RWPE1 (cell line): ENCODE measurements at regions not wholly inside any gene's neighbourhood (a gene's known extent, or its start where the extent isn't known, plus 50 kb on each side); places are given as distances from the start of the nearest gene placed in this dataset.

Experiments
- CTCF ChIA-PET: fragments of 350-600 bp; sonication (Branson Sonifier 250); formaldehyde crosslinking; extraction: SDS; loops from one replicate; lab custom pipeline; 2021; lab: Yijun Ruan, JAX
- POLR2A ChIA-PET: fragments of 400-600 bp; formaldehyde crosslinking; extraction: SDS; loops from one replicate; lab custom pipeline; 2020; ENCODE audit warnings: antibody characterized with exemption; ENCODE audit not compliant: low non-redundant PET; lab: Yijun Ruan, JAX
- DNase-seq: peaks from one replicate; pipeline ENCODE4 v3.0.0; 2012; ENCODE audit warnings: low spot score
- H3K27ac ChIP-seq: fragments of 450-650 bp; 2 replicates; pipeline ENCODE4 v1.5.1; 2017
- TF ChIP-seq, protein P1 (sequence below): fragments of 450-650 bp; conservative IDR thresholded peaks from 2 replicates; pipeline ENCODE4 v1.5.1; 2017; ENCODE audit warnings: low read depth, mild to moderate bottlenecking

DNA sequence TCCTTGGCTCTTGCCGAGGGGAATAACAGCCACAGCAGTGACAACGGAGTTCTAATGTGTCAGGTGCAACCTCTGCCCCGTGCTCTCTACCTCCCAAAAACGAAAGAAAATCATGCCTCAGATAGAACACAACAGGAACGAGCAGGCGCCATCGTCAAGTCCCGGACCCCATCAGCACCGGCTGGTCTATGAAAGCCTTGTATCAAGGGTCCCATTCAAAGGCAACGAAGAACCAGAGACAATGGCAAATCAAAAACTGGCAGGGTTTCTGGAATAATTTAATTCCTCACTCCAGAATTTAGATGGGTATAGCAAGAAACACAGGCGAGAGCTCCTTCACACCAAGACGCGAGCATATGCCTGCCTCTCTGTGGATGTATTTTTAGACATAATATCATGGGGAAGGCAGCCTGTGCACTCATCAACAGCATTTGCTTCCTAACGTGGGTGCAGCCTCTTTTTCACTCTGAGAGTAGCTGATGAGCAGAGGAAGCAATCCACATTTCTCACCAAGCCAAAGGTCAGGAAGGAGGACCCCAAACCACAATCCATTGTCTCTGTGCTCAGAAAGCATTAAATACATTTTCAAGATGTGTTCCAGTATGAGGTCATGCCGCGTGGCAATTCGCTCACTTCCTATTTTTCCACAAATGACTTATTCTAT, 193.4 kb upstream of the BLID start:
- DNase-seq, result no peak
- H3K27ac ChIP-seq, result no peak overlapping the region
- ChIA-PET CTCF (no interaction called here), POLR2A (no interaction called here)
- TF ChIP-seq, protein P1, sequence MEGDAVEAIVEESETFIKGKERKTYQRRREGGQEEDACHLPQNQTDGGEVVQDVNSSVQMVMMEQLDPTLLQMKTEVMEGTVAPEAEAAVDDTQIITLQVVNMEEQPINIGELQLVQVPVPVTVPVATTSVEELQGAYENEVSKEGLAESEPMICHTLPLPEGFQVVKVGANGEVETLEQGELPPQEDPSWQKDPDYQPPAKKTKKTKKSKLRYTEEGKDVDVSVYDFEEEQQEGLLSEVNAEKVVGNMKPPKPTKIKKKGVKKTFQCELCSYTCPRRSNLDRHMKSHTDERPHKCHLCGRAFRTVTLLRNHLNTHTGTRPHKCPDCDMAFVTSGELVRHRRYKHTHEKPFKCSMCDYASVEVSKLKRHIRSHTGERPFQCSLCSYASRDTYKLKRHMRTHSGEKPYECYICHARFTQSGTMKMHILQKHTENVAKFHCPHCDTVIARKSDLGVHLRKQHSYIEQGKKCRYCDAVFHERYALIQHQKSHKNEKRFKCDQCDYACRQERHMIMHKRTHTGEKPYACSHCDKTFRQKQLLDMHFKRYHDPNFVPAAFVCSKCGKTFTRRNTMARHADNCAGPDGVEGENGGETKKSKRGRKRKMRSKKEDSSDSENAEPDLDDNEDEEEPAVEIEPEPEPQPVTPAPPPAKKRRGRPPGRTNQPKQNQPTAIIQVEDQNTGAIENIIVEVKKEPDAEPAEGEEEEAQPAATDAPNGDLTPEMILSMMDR, result no peak

DNA sequence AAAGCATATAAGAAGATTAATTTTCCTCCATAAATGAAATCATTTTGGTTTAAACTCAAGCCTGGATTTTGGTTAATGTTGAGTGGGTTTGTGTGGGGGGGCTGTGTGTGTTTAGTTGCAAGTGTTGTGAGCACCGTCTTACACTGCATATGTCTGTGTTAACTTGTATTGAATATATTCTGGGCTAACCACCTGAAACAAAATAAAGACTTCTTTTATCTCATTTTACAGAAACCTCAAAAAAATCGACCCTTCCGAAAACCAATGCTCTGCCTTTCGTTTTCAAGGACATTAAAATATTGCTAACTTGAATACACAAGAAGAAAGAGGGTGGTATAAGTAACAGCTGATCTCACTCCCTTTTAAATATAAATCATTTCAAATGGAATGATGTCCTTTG, 192.2 kb upstream of the BLID start:
- DNase-seq, result no peak
- ChIA-PET CTCF (interaction anchor here (0.6 kb wide), 1 partner anchor 54 kb away, joined by 3 read pairs; no protein-coding TSS in a partner anchor), POLR2A (no interaction called here)
- TF ChIP-seq, protein P1, result no peak
- no peak overlapping the region for H3K27ac ChIP-seq

DNA sequence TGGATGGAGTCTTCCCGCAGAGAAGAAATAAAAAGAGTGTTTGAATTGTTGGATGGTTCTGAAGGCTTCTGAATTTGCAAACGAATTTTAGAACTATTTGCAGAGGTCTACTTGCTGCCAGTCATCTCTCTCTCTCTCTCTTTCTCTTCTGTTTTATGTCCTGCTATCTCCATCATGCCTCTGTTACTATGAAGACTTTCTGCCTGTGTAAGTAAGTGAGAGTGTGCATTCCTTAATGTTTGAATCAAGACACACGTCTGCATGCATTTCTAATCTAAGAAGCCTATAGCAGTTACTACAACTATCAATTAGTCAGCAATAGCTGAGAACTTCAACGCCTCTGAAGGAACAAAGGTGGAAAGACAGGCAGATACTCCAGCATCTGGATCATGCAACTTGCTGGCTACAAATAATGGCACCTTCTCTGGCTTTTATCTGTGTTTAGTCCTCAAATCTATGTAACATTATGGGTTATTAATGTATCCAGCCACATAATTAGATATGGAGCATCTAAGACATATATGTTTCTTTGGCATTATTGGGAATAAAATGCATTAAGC, 191.5 kb upstream of the BLID start:
- POLR2A ChIA-PET, result no interaction called here
- CTCF ChIA-PET, result interaction anchor here (0.6 to 0.7 kb wide), 2 partner anchors 54 to 1192 kb away, joined by 3 to 5 read pairs; no protein-coding TSS in a partner anchor
- TF ChIP-seq, protein P1, result no peak
- no peak for DNase-seq
- H3K27ac ChIP-seq, result no peak overlapping the region

DNA sequence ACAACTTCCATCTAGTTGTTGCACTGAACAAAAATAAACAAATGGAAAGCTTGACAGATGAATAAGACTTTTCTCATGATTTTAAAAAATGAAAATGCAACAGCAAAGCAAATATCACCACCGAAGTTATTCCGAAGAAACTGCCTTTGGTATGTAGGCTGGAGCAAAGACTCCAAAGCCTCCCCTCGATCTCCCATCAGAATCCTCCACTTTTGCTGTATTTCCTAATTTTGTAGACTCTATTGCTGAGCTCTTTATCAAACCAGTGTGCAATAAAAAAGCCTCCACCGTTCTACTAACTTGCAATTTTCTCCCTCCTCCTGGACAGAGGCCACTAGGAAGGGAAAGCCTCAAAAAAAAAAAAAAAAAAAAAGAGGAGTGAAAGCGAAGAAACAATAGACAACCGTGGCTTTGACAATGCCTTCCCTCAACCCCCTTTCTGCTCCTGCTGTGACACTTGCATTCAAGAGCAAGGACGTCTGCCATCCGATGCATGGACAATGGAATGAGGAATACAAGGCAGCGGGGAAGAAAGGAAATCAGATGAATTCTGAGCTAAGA, 190.9 kb upstream of the BLID start:
- POLR2A ChIA-PET, result no interaction called here
- CTCF ChIA-PET, result interaction anchor here (0.5 to 0.7 kb wide), 2 partner anchors 177 to 1191 kb away, joined by 3 to 5 read pairs; no protein-coding TSS in a partner anchor
- DNase-seq, result no peak
- H3K27ac ChIP-seq, result no peak overlapping the region
- TF ChIP-seq, protein P1, result no peak

DNA sequence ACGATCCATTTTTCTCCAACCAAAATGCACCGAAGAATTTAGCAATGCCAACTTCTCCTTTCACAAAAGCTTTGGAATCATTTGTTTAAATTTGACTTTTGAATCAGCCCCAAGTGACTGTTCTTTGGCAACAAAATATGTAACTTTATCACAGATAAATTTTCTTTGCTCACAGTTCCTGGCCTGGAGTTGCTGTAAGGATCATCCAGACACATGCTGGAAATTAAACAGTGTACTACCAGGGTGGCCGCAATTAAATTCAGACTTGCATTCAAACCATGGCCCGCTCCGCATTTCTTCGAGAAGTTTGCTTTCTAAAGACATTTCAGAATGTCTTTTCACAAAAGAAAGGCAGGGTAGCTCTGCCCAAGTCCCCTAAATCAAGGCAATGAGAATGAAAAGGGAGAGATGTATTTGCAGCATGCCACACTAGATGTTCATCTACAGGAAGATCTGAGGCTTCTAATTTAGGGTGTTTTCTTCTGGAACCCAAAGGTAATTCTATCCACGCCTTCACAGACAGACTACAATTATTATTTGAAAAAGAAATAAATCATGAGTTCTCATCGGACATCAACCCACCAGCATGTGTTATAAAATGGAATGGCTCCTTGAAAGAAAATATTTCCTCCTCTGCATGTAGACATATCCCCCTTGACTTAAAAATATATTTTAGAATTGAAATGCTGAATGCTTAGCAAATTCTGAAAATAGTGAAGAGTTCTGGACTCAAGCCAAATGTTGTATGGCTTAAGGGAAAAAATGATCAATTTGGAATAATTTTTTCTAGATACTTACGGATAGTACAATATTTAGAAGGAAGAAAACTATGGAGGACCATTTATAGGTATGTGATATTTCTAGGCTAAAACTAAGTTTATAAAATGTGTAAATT, 189.7 kb upstream of the BLID start:
- no peak for DNase-seq
- ChIA-PET CTCF (no interaction called here), POLR2A (no interaction called here)
- H3K27ac ChIP-seq, result no peak overlapping the region
- TF ChIP-seq, protein P1, result no peak

DNA sequence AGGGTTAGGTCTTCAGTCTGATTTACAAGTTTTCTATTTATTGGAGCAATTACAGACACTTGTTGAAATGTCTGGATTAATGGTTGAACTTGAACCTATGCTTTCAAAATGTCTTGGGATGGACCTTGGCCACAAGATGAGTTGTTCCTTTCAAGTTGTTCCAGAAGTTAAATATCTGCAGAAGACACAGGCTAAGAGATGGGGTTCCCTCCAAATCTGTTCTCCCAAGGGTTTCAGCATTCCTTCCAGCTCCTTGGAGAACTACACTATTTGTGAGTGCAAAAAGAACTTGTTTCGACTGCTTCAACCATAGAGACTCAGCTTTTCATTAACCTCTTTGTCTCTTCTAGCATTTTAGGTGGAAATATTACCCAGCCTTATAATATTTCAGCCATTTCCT, 189.0 kb upstream of the BLID start:
- ChIA-PET POLR2A (no interaction called here), CTCF (no interaction called here)
- no peak for DNase-seq
- H3K27ac ChIP-seq, result no peak overlapping the region
- TF ChIP-seq, protein P1, result no peak
